GM18499 (cell line): ENCODE measurements at regions not wholly inside any gene's neighbourhood (a gene's known extent, or its start where the extent isn't known, plus 50 kb on each side); places are given as distances from the start of the nearest gene placed in this dataset.

ENCODE experiments used
- ATAC-seq: cut with Tn5 transposase; IDR thresholded peaks from one replicate; pipeline ENCODE4 v1.9.1; 2021; ENCODE audit warnings: moderate number of reproducible peaks; ENCODE audit not compliant: insufficient read depth, unreplicated experiment

DNA sequence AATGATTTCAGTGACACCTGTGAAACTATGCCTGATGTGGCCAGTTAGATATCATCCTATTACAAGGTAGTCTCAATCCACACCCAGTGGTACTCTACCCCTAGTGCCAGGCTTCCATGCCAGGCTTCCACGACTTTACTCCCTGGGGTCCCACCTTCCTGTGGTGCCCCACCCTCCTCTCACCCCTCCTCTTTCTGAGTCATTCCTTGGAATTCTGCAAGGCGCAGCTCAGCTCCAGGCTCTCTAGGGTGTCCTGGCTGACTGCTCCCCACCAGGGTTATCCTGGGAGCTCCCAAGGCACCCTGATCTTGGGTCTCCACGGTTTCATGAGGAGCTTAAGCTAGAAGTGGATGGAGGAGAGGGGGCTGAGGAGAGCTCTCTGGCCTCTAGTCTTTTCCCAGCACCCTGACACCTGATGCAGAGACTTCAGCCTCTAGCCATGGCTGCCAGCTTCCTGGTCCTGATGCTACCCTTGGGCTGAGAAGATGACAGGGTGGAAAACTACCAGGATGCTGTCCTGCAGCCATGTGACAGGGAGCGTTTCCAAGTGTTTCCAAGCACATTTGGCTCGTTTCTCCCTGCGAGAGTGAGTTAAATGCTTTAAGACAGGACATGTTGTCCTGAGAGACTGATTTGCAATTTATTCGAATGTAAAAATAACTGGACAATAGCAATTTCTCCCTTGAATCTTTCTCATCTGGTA lies 1461.2 kb downstream of the TBC1D22A start:
- no peak for ATAC-seq

DNA sequence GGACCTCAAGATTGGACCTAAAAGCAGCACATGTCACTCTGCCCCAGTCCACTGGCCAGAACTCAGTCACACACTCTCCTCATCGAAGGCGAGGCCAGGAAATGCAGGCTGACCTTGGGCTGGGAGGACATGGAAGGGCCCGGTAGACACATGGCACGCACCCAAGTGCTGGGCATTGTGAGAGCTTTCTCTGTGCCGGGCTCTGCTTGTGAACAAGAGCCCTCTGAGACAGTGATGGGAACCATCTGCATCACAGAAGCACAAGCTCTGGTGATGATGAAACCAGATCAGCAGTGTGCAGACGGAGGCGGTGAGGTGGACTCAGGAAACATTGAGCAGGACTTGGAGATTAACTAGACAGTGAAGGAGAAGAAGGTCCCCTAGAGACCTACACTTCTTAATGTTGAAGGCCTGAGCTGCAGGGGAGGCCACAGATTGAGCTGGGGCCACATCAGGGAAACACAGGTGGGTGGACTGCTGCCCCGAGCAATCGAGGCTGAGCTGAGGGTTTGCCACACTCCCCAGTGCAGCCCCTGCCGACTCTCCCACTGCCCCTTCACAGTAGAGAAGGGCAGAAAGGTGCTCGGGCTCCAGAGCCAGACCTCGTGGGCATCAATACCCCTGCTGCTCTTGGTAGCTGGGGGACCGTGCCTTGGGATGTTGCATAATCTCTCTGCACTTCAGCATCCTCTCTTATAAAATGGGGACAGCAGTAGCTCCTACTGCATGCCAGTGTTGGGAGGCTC lies 1460.5 kb downstream of the TBC1D22A start:
- ATAC-seq = no peak

DNA sequence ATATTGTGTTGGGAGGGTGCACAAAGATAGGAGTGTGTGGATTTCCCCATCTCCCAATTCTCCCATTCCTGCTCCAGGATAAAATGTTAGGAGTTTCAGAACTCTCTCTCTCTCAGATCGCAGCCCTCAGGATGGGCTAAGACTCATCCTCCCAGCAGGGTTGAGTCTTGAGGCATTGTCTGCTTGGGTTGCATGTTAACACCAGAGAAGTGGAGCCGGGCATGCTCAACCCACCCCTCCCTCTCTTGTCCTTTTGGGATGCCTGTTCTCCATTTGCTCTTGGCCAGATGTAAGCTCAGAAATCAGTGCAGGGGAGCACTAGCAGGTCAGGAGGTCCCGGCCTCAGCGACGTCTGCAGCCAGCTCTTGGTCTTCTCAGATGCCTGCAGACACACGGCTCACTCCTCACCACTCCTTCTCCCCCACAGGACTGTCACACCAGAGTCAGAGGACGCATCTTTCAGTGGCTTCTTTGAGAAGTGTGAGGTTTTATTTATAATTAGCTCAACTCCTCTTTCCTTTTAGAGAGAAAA lies 1456.5 kb downstream of the TBC1D22A start:
- no peak for ATAC-seq

GRCh38 chr22:48217596-48217995 lies 1455.1 kb downstream of the TBC1D22A start:
- no peak for ATAC-seq

DNA sequence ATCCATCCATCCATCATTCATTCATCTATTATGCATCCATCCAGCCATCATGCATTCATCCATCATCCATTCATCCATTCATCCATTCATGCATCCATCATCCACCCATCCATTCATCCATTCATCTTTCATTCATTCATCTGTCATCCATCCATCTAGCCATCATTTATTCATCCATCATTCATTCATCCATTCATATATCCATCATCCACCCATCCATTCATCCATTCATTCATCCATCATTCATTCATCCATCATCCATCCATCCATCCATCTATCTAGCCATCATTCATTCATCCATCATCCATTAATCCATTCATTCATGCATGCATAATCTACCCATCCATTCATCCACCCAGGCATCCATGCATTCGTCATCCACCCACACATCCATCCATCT lies 1450.3 kb downstream of the TBC1D22A start:
- no peak for ATAC-seq

GRCh38 chr22:48210812-48211211 lies 1448.4 kb downstream of the TBC1D22A start:
- ATAC-seq = no peak

DNA sequence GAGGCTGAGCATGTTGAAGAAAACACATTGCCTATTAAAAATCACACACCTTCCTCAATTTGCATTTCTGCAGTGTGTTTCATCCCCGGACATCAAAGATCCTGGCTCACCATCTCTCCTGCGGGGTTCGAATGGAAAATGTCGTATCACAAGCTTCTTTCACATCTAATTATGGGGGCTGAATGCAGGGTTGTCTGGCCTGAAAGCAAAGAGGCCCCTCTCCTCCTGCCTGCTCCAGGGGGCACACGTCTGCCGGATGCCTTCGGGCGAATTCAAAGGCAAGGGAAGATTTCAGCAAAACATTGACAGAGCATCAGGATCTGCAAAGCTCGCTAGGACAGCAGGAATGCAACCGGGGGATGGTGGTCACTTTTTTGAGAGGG lies 1447.7 kb downstream of the TBC1D22A start:
- no peak for ATAC-seq

GRCh38 chr22:48209473-48210197 lies 1447.2 kb downstream of the TBC1D22A start:
- ATAC-seq = no peak

DNA sequence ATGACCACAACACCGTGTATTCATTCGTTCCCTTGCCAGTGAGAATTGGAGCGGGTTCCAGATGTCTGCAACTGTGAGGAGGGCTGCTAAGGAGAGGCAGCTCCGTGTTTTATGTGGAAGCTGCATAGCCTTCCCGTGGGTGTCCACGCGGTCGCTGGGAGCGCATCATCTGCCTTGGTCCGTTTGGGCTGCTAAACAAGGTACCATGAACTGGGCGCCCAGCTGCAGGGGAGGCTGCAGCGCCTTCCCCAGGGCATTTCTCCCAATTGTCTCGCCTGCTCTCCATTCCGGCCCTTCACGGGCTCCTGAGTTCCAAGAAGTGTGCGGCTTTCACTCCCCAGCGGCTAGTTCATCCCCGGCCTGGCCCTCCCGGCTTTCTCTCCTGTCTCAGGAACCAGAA lies 1446.4 kb downstream of the TBC1D22A start:
- no peak for ATAC-seq

DNA sequence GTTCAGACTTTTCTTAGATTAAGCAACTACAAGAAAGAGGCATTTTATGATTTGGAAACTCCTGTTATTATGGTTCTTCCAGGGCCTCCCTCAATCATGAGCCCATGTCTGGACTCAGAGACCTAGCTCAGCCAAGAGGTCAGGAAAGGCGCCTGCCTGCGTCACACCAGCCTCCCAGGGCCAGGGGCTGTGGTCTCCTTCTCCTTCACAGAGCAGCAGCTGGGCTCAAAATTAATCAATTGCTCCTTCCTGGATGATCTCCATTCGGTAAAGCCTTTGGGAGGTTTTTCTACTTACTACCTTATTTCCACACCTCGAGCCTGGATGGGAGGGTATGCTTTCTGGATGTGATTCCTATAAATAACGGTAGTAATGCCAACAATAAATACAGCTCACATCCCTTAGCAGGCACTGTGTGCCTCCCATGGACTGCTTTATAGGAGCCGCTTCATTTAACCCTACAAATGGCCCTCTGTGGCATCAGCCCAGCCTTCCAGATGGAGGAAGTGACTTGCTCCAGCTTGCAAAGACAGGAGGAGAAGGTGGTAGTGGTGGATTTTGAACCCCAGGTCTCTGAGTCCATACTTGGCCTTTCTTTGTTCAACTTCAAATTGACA lies 1445.6 kb downstream of the TBC1D22A start:
- no peak for ATAC-seq

- ATAC-seq = no peak
These were observed 1443.3 kb downstream of the TBC1D22A start for GRCh38 chr22:48205790-48206189.

- no peak for ATAC-seq
These were observed 1442.7 kb downstream of the TBC1D22A start for GRCh38 chr22:48205161-48205560.

DNA sequence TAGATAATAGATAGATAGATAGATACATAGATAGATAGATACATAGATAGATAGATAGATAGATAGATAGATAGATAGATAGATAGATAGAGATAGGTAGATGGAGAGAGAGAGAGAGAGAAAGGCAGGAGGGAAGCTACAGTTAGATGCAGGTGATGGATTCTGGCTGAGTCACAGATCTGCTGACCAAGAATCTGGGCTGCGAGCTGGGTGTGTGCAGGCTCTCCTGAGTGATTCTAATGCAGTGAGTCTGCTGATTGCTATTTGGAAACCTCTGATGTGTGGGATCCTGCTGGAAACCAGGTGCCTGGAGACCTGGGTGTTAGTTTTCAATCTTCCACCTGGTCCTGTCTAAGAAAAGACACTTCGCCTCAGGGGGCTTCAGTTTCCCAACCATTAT lies 1441.8 kb downstream of the TBC1D22A start:
- no peak for ATAC-seq

- no peak for ATAC-seq
These were observed 1437.2 kb downstream of the TBC1D22A start for GRCh38 chr22:48199667-48200066.

DNA sequence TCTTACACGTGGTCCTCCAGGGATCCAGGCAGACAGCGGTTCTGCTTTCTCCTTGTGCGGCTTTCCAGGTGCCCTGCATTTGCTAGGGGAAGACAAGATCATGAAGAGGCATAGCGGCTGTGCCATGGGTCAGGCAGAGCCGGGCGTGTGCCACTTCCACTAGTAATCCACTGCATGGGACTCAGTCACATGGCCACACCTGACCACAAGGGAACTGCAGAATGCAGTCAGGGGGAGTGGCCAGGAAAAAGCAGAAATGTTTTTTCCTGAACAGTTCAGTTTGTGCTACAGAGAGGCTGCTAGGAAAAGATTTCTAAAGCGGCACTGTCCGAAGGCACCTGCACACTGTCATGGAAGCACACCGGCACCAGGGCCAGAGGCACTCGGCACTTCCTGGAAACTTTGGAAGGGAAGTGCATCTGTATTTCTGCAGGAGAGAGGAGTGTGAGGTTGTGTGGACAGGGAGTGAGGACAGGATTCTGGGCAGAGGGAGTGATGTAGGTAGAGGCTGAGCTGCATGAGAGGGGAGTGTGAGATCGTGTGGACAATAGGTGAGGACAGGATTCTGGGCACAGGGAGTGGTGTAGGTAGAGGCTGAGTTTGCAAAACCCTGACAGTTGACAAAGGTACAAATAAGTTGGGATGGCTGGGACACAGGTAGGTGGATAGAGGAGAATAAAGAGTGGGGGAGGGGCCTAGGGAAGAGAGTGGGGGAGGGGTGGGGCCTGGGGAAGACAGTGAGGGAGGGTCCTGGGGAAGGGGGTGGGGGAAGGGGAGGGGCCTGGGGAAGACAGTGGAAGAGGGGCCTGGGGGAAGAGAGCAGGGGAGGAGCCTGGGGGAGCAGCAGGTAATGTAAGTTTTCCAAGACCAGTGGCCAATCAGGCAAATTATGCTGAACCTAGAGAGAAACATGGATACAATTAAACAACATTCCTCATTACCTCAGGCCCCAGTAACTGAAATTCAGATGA lies 1436.3 kb downstream of the TBC1D22A start:
- no peak for ATAC-seq

DNA sequence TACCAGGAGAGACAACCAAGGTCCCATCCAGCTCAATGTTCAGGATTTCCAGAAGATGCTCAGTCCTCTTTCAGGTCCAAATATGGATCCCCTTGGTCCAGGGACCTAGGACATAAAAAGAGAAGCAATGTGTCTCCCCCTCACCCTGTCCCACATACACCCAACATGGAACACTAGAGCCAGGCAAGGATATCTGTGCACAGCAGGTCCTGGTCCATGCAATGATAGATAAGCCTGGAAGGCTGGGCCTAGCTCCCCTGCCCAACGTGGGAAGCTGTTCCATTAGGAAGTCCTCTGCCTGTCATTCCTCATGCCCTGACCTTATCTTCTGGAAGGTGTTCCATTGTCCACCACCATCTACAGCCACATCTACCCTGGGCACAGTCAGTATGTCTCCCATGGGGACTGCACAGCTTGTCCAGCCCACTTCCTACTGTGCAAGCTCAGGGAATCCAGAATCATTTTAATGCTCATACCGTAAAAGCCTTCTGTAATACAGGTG lies 1434.8 kb downstream of the TBC1D22A start:
- no peak for ATAC-seq

GRCh38 chr22:48192920-48193319 lies 1430.5 kb downstream of the TBC1D22A start:
- no peak for ATAC-seq

DNA sequence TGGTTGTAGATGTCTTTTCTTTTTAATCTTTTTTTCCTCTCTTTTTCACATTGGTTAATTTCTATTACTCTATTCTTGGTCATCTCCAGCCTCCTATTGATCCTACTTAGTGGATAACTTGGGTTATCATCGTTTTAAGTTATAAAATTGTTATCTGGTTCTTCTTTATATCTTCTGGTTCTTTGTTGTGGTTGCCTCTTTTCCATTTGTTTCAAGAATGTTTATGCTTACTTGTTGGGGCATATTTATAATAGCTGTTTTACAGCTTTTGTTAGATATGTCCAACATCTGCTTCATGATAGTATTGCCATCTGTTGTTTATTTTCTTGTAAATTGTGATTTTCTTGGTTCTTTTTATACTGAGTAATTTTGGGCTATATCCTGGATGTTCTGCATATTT lies 1429.6 kb downstream of the TBC1D22A start:
- no peak for ATAC-seq

DNA sequence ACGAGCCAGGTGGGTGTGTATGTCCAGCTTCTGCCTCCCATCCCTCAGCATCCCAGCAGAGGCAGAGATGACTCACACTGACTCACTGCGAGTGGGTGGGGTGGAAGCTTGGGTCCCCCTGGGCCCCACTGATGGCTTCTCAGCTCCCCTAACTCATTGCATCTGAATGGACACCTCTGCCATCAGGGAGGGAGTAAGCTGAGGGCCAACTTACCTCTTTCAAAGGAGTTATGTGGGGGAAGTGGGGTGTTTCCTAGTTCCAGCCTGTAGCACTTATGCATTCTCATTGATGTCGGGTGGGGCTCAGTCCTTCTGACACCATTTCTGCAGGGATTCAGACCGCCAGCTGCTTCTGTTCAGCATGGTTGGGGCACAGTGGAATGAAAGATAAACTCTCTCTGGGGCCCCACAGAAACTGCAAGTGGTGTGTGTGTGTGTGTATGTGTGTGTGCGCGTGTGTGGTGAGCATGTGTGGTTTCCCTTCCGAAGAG lies 1425.8 kb downstream of the TBC1D22A start:
- ATAC-seq = no peak
